Right atrium auricular region (tissue), 2 donors: ENCODE measurements at regions not wholly inside any gene's neighbourhood (a gene's known extent, or its start where the extent isn't known, plus 50 kb on each side); places are given as distances from the start of the nearest gene placed in this dataset.

Experiments
- DNase-seq: peaks from one replicate; pipeline ENCODE4 v3.0.0-alpha.2; 2019; ENCODE audit warnings: low spot score
- H3K27ac ChIP-seq, 2 donors: fragments of 200-600 bp; sonication (generic); 1 replicate in 1 of 2; 2 replicates in 1 of 2; pipeline ENCODE4 v1.5.1; 2016 to 2019
- H3K27me3 ChIP-seq, 2 donors: fragments of 200-600 bp; sonication (generic); one replicate each; pipeline versions ENCODE4 v1.5.1 to v1.6.0; 2017 to 2019
- H3K36me3 ChIP-seq: fragments of 200-600 bp; sonication (generic); one replicate; pipeline ENCODE4 v1.5.1; 2016
- H3K4me1 ChIP-seq, 2 donors: fragments of 200-600 bp; sonication (generic); one replicate each; pipeline versions ENCODE4 v1.5.1 to v1.6.0; 2017 to 2019
- H3K4me3 ChIP-seq, 2 donors: fragments of 200-600 bp; sonication (generic); 1 replicate in 1 of 2; 2 replicates in 1 of 2; pipeline ENCODE4 v1.5.1; 2017 to 2019; ENCODE audit warnings: mild to moderate bottlenecking in 1 of 2, moderate library complexity in 1 of 2
- H3K9me3 ChIP-seq, 2 donors: fragments of 200-600 bp; sonication (generic); one replicate each; pipeline ENCODE4 v1.5.1; 2019
- TF ChIP-seq, protein P1 (sequence below), 2 donors: fragments of 200-600 bp; sonication (generic); IDR thresholded peaks; one replicate each; pipeline ENCODE4 v1.5.1; 2019; ENCODE audit warnings: antibody characterized with exemption in 2 of 2

DNA sequence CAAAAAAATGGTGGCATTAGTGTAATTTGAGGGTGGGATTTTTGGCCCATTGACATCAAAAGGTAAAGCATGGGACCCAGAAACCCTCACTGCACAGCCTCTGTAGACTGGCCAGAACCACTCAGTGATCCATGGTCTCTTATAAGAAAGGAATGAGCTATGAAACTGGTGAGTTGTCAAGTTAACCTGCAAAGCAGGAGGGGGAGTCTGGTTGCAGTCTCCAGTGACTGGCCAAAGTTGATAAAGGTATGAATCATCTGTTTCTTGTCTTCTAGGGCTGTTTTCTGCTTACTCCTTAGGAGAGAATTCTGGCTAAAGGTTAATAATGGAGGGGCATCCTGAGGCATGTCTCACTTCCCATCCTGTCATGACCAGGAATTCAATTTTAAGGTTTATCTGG is 325.2 kb downstream of the TLR4 start:
- Histone ChIP-seq H3K27me3 (no peaks in the 10 kb centered on the region), H3K4me1 (no peaks in the 10 kb centered on the region), H3K9me3 (no peaks in the 10 kb centered on the region), H3K36me3 (no peaks in the 10 kb centered on the region), H3K27ac (no peak overlapping the region), H3K4me3 (no peak overlapping the region)
- DNase-seq: no peak
- TF ChIP-seq, protein P1, sequence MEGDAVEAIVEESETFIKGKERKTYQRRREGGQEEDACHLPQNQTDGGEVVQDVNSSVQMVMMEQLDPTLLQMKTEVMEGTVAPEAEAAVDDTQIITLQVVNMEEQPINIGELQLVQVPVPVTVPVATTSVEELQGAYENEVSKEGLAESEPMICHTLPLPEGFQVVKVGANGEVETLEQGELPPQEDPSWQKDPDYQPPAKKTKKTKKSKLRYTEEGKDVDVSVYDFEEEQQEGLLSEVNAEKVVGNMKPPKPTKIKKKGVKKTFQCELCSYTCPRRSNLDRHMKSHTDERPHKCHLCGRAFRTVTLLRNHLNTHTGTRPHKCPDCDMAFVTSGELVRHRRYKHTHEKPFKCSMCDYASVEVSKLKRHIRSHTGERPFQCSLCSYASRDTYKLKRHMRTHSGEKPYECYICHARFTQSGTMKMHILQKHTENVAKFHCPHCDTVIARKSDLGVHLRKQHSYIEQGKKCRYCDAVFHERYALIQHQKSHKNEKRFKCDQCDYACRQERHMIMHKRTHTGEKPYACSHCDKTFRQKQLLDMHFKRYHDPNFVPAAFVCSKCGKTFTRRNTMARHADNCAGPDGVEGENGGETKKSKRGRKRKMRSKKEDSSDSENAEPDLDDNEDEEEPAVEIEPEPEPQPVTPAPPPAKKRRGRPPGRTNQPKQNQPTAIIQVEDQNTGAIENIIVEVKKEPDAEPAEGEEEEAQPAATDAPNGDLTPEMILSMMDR (IDR thresholded peaks at IDR 0.05): no peak

DNA sequence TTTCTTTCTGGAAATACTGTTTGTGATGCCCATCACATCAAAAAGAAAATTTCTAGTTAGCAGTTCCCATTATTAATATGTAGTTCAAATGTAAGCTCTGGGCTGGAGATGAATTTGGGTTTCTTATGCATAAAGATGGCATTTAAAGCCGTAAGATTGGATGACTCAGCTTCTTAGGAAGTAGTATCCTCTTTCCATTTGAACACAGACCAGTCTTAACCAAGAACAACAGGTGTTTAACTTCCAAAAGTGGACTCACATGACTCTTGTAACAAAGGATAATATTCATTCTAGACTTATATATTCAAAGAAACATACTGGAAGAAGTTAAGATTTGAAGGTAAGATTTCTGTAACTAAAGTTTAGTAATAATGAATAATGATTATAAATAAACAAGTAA is 330.5 kb downstream of the TLR4 start:
- no peaks in the 10 kb centered on the region for H3K36me3 ChIP-seq
- no peaks in the 10 kb centered on the region for H3K9me3 ChIP-seq
- H3K27ac ChIP-seq: no peak overlapping the region
- no peaks in the 10 kb centered on the region for H3K27me3 ChIP-seq
- H3K4me3 ChIP-seq: no peak overlapping the region
- TF ChIP-seq, protein P1 (IDR thresholded peaks at IDR 0.05): no peak
- H3K4me1 ChIP-seq: no peaks in the 10 kb centered on the region
- no peak for DNase-seq

DNA sequence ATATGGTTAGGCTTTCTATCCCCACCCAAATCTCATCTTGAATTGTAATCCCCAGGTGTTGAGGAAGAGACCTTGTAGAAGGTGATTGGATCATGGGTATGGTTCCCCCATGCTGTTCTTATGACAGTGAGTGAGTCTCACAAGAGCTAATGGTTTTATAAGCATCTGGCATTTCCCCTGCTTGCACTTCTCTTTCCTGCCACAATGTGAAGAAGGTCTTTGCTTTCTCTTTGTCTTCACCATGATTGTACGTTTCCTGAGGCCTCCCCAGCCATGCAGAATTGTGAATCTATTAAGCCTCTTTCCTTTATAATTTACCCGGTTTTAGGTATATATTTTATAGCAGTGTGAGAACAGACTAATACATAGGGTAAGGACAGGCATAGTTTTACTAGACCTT is 334.5 kb downstream of the TLR4 start:
- Histone ChIP-seq H3K4me1 (no peaks in the 10 kb centered on the region), H3K9me3 (no peaks in the 10 kb centered on the region), H3K27me3 (no peaks in the 10 kb centered on the region), H3K36me3 (no peaks in the 10 kb centered on the region), H3K27ac (no peak overlapping the region), H3K4me3 (no peak overlapping the region)
- DNase-seq: no peak
- TF ChIP-seq, protein P1 (IDR thresholded peaks at IDR 0.05): no peak

DNA sequence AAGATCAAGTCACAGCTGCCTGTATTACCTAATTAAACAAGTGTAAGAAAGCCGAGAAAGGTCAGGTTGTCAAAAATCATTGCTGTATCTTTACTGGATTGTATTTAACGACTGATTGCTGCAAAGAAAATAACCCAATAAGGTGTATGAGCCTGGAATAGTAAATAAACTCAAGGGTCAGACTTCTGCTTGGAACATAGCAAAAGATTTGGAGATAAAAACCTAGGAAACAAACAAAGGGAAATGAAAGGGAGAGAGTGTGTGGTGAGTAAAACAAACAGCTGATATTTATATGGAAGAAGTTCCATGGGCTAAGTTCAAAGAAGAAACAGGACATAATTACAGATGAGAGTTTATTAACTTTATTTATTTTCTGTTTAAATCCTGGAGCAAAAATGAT is 354.0 kb downstream of the TLR4 start:
- no peaks in the 10 kb centered on the region for H3K9me3 ChIP-seq
- no peaks in the 10 kb centered on the region for H3K27me3 ChIP-seq
- H3K4me1 ChIP-seq: no peaks in the 10 kb centered on the region
- TF ChIP-seq, protein P1 (IDR thresholded peaks at IDR 0.05): no peak
- H3K36me3 ChIP-seq: no peaks in the 10 kb centered on the region
- H3K4me3 ChIP-seq: no peak overlapping the region
- DNase-seq: no peak
- no peak overlapping the region for H3K27ac ChIP-seq

DNA sequence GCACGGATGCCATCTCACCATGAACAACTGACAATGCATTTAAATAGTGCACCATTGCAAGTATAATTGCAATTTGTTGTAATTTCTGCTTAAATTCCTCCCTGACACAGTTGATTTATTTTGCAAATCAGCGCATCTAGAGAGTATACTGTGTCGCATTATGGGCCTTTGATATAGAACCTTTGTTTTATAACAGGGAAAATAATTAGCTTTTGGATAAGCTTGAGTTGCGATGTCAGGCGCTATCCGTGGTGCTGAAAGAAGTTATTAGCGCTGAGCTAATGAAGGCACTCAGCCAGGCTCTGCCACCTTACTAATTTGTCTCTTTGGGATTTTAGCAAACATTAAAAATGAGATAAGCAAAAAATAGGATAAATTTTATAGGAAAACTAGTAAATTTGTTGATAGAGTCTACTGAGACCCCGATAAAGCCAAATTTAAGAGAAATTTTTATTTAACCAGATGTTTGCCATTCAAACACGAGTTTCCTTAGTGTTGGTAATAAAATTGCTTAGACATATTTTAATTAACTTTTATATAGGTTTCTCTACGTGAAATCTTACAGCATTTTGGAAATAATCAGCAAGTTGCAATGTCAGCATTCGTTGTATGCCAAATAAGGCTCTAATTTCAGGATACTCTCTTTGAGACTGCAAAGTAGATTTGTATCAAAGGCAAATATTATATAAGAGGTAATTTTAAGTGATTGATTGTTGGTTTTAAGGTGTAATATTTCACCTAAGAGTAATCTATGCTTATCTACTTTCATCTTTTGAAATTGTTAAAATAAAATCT is 355.5 kb downstream of the TLR4 start:
- no peaks in the 10 kb centered on the region for H3K4me1 ChIP-seq
- H3K4me3 ChIP-seq: no peak overlapping the region
- H3K36me3 ChIP-seq: no peaks in the 10 kb centered on the region
- no peaks in the 10 kb centered on the region for H3K9me3 ChIP-seq
- TF ChIP-seq, protein P1 (IDR thresholded peaks at IDR 0.05): no peak
- no peak for DNase-seq
- H3K27me3 ChIP-seq: no peaks in the 10 kb centered on the region
- H3K27ac ChIP-seq: no peak overlapping the region

DNA sequence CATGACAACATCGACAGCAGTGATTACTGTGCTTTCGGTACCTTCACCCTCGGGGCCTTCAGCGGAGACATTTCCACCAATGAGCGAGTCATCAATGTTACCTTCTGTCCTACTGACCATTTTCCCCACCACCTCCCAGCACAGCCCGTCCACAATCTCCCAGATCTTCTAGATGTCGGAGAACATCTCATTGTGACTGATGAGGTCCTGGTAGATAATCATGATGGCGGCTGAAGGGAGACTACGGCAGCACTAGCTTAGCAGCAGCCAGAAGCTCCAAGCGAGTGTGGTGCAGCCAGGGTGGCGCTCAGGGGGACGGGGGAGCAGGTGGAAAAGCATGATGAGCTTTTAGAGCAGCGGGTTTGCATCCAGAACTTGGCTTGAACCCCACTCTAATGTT is 379.0 kb downstream of the TLR4 start:
- Histone ChIP-seq H3K9me3 (no peaks in the 10 kb centered on the region), H3K36me3 (no peaks in the 10 kb centered on the region), H3K4me1 (no peaks in the 10 kb centered on the region), H3K4me3 (no peak overlapping the region), H3K27me3 (no peaks in the 10 kb centered on the region), H3K27ac (no peak overlapping the region)
- TF ChIP-seq, protein P1 (IDR thresholded peaks at IDR 0.05): no peak
- DNase-seq: no peak
